HepG2 (cell line): ENCODE measurements at regions not wholly inside any gene's neighbourhood (a gene's known extent, or its start where the extent isn't known, plus 50 kb on each side); places are given as distances from the start of the nearest gene placed in this dataset.

Experiments
- ATAC-seq: fragments of 200-7000 bp; cut with Tn5 transposase; 3 replicates; pipeline ENCODE4 v1.9.1; 2020; ENCODE audit warnings: mild to moderate bottlenecking, moderate library complexity
- BruUV-seq: library from RNA; stranded (reverse); fragments of 400-500 nt; replicated peaks from 2 replicates; lab custom pipeline; 2021; lab: Mats Ljungman, UMichigan
- CTCF ChIA-PET: fragments of 300-600 bp; formaldehyde crosslinking; extraction: SDS; loops from one replicate; lab custom pipeline; 2021; ENCODE audit warnings: low total read pairs, inconsistent platforms, low intra/inter-chr PET ratio; lab: Yijun Ruan, JAX
- POLR2A ChIA-PET: fragments of 350-600 bp; sonication (Branson Sonifier 250); formaldehyde crosslinking; loops from one replicate; lab custom pipeline; 2020; ENCODE audit warnings: antibody characterized with exemption, inconsistent platforms; lab: Yijun Ruan, JAX
- DNase-seq: peaks from one replicate; pipeline ENCODE4 v3.0.0-alpha.2; 2015; ENCODE audit warnings: low spot score
- FAIRE-seq: peaks from 3 replicates; lab custom pipeline; 2011; peaks lifted over from hg19 to GRCh38; lab: Jason Lieb, UNC
- H2AFZ ChIP-seq: one replicate; pipeline ENCODE4 v1.6.1; 2011; ENCODE audit warnings: low read length, inconsistent platforms
- H3K27ac ChIP-seq: fragments of 300-600 bp; 3 replicates; pipeline ENCODE4 v1.8.0; 2011; ENCODE audit warnings: mixed run types, mild to moderate bottlenecking, mixed read lengths, low read length, inconsistent platforms; ENCODE audit not compliant: insufficient read depth; ENCODE audit errors: extremely low read length
- H3K27me3 ChIP-seq, 2 experiments: fragments of 200-600 bp in 1 of 2; 2 replicates in 1 of 2; 3 replicates in 1 of 2; pipeline versions ENCODE4 v1.6.0 to v1.8.0; 2011; ENCODE audit warnings: low read length in 2 of 2, mild to moderate bottlenecking in 2 of 2, moderate library complexity in 2 of 2, inconsistent platforms in 1 of 2; ENCODE audit not compliant: insufficient read depth in 2 of 2, control insufficient read depth in 1 of 2
- H3K36me3 ChIP-seq, 2 experiments: fragments of 200-600 bp in 1 of 2; replicated peaks in 1 of 2; 2 replicates in 1 of 2; 3 replicates in 1 of 2; pipeline versions ENCODE4 v1.5.1 to v1.8.0; 2011; ENCODE audit warnings: low read length in 2 of 2, inconsistent platforms in 1 of 2; ENCODE audit not compliant: insufficient read depth in 2 of 2, control insufficient read depth in 1 of 2
- H3K4me1 ChIP-seq: 2 replicates; pipeline ENCODE4 v1.5.1; 2012; ENCODE audit warnings: low read length, inconsistent platforms; ENCODE audit not compliant: insufficient read depth
- H3K4me2 ChIP-seq: 2 replicates; pipeline ENCODE4 v1.6.0; 2011; ENCODE audit warnings: low read depth, low read length, inconsistent platforms
- H3K4me3 ChIP-seq, 3 experiments: fragments of 200-600 bp in 1 of 3; sonication (generic), shearing (Covaris generic) in 1 of 3; replicated peaks in 1 of 3; 2 replicates each; pipeline ENCODE4 v1.5.1; 2011 to 2016; ENCODE audit warnings: low read length in 3 of 3, inconsistent platforms in 2 of 3, low read depth in 2 of 3, mild to moderate bottlenecking in 2 of 3, control low read depth in 1 of 3, mixed read lengths in 1 of 3; ENCODE audit not compliant: insufficient read depth in 1 of 3
- H3K79me2 ChIP-seq: one replicate; pipeline ENCODE4 v1.6.1; 2011; ENCODE audit warnings: low read length, inconsistent platforms; ENCODE audit not compliant: insufficient read depth
- H3K9ac ChIP-seq: 2 replicates; pipeline ENCODE4 v1.6.0; 2011; ENCODE audit warnings: mild to moderate bottlenecking, low read depth, low read length, inconsistent platforms; ENCODE audit not compliant: insufficient read depth
- H3K9me3 ChIP-seq: 2 replicates; pipeline ENCODE4 v1.5.1; 2012; ENCODE audit warnings: mild to moderate bottlenecking, low read length
- H4K20me1 ChIP-seq: 2 replicates; pipeline ENCODE4 v1.6.0; 2011; ENCODE audit warnings: inconsistent platforms, mild to moderate bottlenecking, low read length, moderate library complexity; ENCODE audit not compliant: insufficient read depth
- AGO2 ChIP-seq: fragments of 200-400 bp; formaldehyde crosslinking; optimal IDR thresholded peaks from 2 replicates; pipeline ENCODE3; 2017; ENCODE audit warnings: mild to moderate bottlenecking, low read depth, low read length, moderate library complexity
- DNMT1 ChIP-seq: sonication (generic); formaldehyde crosslinking; IDR thresholded peaks from 2 replicates; pipeline ENCODE4 v1.5.1; 2020; ENCODE audit warnings: mild to moderate bottlenecking, missing genetic modification reagents
- FOXM1 ChIP-seq: sonication (generic); formaldehyde crosslinking; IDR thresholded peaks from 2 replicates; pipeline ENCODE4 v1.5.0; 2020; ENCODE audit warnings: missing genetic modification reagents
- JUNB ChIP-seq: sonication (generic); formaldehyde crosslinking; IDR thresholded peaks from 2 replicates; pipeline ENCODE4 v1.8.0; 2022; ENCODE audit warnings: missing genetic modification reagents, mild to moderate bottlenecking, borderline replicate concordance
- KDM4B ChIP-seq: sonication (generic); formaldehyde crosslinking; IDR thresholded peaks from 2 replicates; pipeline ENCODE4 v1.4.0; 2020; ENCODE audit warnings: missing genetic modification reagents
- KMT2B ChIP-seq: IDR thresholded peaks from 2 replicates; pipeline ENCODE4 v1.6.1; 2016; ENCODE audit warnings: missing genetic modification reagents, missing compliant biosample characterization
- MTA1 ChIP-seq: sonication (generic); formaldehyde crosslinking; IDR thresholded peaks from 2 replicates; pipeline ENCODE4 v1.4.0; 2020; ENCODE audit warnings: missing genetic modification reagents, mild to moderate bottlenecking, borderline replicate concordance
- NFYC ChIP-seq: IDR thresholded peaks from 2 replicates; pipeline ENCODE4 v1.6.1; 2016; ENCODE audit warnings: missing genetic modification reagents, missing compliant biosample characterization
- NKX3-1 ChIP-seq: sonication (generic); formaldehyde crosslinking; IDR thresholded peaks from 2 replicates; pipeline ENCODE4 v1.5.0; 2020; ENCODE audit warnings: missing genetic modification reagents
- ZNF264 ChIP-seq: sonication (generic); formaldehyde crosslinking; IDR thresholded peaks from 2 replicates; pipeline ENCODE4 v1.4.0; 2020; ENCODE audit warnings: missing genetic modification reagents
- in situ Hi-C: cut with HindIII; loops from 2 replicates; pipeline ENCODE4 v1.10.0; 2017; ENCODE audit warnings: low pct_unique_long_range_greater_than_20kb; ENCODE audit not compliant: extremely low pct_ligation_motif_present
- intact Hi-C: fragments of 100-400 bp; cut with micrococcal nuclease; formaldehyde crosslinking; loops from one replicate; pipeline ENCODE4 v1.10.0; 2022; ENCODE audit not compliant: unreplicated experiment
- TF ChIP-seq, protein P1 (sequence below): sonication (generic); formaldehyde crosslinking; conservative IDR thresholded peaks from 2 replicates; pipeline ENCODE4 v1.8.0; 2022; ENCODE audit warnings: low read depth, missing genetic modification reagents
- TF ChIP-seq, protein P2 (sequence below): sonication (generic); formaldehyde crosslinking; IDR thresholded peaks from 2 replicates; pipeline ENCODE4 v1.5.0; 2020; ENCODE audit warnings: missing genetic modification reagents
- TF ChIP-seq, protein P3 (sequence below): sonication (generic); formaldehyde crosslinking; IDR thresholded peaks from 2 replicates; pipeline ENCODE4 v1.5.0; 2020; ENCODE audit warnings: mild to moderate bottlenecking, missing genetic modification reagents, borderline replicate concordance
- TF ChIP-seq, protein P4 (sequence below): IDR thresholded peaks from 2 replicates; pipeline ENCODE4 v1.6.1; 2016; ENCODE audit warnings: missing genetic modification reagents, missing compliant biosample characterization
- TF ChIP-seq, protein P5 (sequence below): sonication (generic); formaldehyde crosslinking; IDR thresholded peaks from 2 replicates; pipeline ENCODE4 v1.8.0; 2023; ENCODE audit warnings: mild to moderate bottlenecking, missing genetic modification reagents

DNA sequence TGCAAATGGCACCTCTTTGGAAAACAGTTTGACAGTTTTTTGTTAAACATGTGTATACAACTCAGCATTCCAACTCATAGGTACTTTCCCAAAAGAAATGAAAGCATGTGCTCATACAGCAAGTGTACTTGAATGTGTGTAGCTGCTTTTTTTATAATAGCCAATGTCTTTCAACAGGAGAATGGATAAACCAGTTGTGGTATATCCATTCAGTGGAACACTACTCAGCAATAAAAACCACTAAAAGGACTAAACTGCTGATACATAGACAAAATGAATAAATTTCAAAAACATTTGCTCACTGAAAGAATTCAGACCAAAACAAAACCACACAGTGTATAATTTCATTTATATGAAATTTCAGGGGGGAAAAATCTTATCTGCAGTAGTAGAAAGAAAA is 267.3 kb downstream of the NR2F1-AS1 start:
- H3K4me1 ChIP-seq, result no peaks in the 10 kb centered on the region
- no peak overlapping the region for H3K9ac ChIP-seq
- DNase-seq, result no peak
- no peaks in the 10 kb centered on the region for H3K79me2 ChIP-seq
- no peak overlapping the region for H3K4me3 ChIP-seq
- no peak for FAIRE-seq
- H3K9me3 ChIP-seq, result no peaks in the 10 kb centered on the region
- no peaks in the 10 kb centered on the region for H4K20me1 ChIP-seq
- H3K27ac ChIP-seq, result no peak overlapping the region
- ChIA-PET POLR2A (no interaction called here), CTCF (no interaction called here)
- no TSS peak for BruUV-seq
- no peak for ATAC-seq
- H2AFZ ChIP-seq, result no peak overlapping the region
- in situ Hi-C loops, result no loop called here
- no peak overlapping the region for H3K4me2 ChIP-seq
- no peaks in the 10 kb centered on the region for H3K36me3 ChIP-seq
- H3K27me3 ChIP-seq, result no peaks in the 10 kb centered on the region
- intact Hi-C loops, result no loop called here
- TF ChIP-seq KMT2B, result no peak
- TF ChIP-seq, protein P1, sequence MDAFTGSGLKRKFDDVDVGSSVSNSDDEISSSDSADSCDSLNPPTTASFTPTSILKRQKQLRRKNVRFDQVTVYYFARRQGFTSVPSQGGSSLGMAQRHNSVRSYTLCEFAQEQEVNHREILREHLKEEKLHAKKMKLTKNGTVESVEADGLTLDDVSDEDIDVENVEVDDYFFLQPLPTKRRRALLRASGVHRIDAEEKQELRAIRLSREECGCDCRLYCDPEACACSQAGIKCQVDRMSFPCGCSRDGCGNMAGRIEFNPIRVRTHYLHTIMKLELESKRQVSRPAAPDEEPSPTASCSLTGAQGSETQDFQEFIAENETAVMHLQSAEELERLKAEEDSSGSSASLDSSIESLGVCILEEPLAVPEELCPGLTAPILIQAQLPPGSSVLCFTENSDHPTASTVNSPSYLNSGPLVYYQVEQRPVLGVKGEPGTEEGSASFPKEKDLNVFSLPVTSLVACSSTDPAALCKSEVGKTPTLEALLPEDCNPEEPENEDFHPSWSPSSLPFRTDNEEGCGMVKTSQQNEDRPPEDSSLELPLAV (CRISPR knock-in tag), result no peak
- TF ChIP-seq, protein P2, sequence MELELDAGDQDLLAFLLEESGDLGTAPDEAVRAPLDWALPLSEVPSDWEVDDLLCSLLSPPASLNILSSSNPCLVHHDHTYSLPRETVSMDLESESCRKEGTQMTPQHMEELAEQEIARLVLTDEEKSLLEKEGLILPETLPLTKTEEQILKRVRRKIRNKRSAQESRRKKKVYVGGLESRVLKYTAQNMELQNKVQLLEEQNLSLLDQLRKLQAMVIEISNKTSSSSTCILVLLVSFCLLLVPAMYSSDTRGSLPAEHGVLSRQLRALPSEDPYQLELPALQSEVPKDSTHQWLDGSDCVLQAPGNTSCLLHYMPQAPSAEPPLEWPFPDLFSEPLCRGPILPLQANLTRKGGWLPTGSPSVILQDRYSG, result no peak
- TF ChIP-seq AGO2, result no peak
- TF ChIP-seq, protein P3, sequence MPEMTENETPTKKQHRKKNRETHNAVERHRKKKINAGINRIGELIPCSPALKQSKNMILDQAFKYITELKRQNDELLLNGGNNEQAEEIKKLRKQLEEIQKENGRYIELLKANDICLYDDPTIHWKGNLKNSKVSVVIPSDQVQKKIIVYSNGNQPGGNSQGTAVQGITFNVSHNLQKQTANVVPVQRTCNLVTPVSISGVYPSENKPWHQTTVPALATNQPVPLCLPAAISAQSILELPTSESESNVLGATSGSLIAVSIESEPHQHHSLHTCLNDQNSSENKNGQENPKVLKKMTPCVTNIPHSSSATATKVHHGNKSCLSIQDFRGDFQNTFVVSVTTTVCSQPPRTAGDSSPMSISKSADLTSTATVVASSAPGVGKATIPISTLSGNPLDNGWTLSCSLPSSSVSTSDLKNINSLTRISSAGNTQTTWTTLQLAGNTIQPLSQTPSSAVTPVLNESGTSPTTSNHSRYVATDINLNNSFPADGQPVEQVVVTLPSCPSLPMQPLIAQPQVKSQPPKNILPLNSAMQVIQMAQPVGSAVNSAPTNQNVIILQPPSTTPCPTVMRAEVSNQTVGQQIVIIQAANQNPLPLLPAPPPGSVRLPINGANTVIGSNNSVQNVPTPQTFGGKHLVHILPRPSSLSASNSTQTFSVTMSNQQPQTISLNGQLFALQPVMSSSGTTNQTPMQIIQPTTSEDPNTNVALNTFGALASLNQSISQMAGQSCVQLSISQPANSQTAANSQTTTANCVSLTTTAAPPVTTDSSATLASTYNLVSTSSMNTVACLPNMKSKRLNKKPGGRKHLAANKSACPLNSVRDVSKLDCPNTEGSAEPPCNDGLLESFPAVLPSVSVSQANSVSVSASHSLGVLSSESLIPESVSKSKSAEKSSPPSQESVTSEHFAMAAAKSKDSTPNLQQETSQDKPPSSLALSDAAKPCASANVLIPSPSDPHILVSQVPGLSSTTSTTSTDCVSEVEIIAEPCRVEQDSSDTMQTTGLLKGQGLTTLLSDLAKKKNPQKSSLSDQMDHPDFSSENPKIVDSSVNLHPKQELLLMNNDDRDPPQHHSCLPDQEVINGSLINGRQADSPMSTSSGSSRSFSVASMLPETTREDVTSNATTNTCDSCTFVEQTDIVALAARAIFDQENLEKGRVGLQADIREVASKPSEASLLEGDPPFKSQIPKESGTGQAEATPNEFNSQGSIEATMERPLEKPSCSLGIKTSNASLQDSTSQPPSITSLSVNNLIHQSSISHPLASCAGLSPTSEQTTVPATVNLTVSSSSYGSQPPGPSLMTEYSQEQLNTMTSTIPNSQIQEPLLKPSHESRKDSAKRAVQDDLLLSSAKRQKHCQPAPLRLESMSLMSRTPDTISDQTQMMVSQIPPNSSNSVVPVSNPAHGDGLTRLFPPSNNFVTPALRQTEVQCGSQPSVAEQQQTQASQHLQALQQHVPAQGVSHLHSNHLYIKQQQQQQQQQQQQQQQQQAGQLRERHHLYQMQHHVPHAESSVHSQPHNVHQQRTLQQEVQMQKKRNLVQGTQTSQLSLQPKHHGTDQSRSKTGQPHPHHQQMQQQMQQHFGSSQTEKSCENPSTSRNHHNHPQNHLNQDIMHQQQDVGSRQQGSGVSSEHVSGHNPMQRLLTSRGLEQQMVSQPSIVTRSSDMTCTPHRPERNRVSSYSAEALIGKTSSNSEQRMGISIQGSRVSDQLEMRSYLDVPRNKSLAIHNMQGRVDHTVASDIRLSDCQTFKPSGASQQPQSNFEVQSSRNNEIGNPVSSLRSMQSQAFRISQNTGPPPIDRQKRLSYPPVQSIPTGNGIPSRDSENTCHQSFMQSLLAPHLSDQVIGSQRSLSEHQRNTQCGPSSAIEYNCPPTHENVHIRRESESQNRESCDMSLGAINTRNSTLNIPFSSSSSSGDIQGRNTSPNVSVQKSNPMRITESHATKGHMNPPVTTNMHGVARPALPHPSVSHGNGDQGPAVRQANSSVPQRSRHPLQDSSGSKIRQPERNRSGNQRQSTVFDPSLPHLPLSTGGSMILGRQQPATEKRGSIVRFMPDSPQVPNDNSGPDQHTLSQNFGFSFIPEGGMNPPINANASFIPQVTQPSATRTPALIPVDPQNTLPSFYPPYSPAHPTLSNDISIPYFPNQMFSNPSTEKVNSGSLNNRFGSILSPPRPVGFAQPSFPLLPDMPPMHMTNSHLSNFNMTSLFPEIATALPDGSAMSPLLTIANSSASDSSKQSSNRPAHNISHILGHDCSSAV (CRISPR knock-in tag), result no peak
- TF ChIP-seq DNMT1 (CRISPR knock-in tag), result no peak
- no peak for TF ChIP-seq NKX3-1
- TF ChIP-seq, protein P4, sequence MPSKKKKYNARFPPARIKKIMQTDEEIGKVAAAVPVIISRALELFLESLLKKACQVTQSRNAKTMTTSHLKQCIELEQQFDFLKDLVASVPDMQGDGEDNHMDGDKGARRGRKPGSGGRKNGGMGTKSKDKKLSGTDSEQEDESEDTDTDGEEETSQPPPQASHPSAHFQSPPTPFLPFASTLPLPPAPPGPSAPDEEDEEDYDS (CRISPR knock-in tag), result no peak
- TF ChIP-seq, protein P5, sequence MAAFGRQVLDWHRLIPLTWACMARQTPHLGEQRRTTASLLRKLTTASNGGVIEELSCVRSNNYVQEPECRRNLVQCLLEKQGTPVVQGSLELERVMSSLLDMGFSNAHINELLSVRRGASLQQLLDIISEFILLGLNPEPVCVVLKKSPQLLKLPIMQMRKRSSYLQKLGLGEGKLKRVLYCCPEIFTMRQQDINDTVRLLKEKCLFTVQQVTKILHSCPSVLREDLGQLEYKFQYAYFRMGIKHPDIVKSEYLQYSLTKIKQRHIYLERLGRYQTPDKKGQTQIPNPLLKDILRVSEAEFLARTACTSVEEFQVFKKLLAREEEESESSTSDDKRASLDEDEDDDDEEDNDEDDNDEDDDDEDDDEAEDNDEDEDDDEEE (CRISPR knock-in tag), result no peak
- no peak for TF ChIP-seq ZNF264 (CRISPR knock-in tag)
- TF ChIP-seq KDM4B (CRISPR knock-in tag), result no peak
- TF ChIP-seq NFYC, result no peak
- TF ChIP-seq MTA1 (CRISPR knock-in tag), result no peak
- TF ChIP-seq JUNB (CRISPR knock-in tag), result no peak
- no peak for TF ChIP-seq FOXM1
